Endodermal cell (in vitro differentiated cells): ENCODE measurements at regions not wholly inside any gene's neighbourhood (a gene's known extent, or its start where the extent isn't known, plus 50 kb on each side); places are given as distances from the start of the nearest gene placed in this dataset.

Source experiments
- DNase-seq: peaks from one replicate; pipeline ENCODE4 v3.0.0-alpha.2; 2017
- H3K27ac ChIP-seq: 2 replicates; pipeline ENCODE4 v1.5.1; 2013; ENCODE audit warnings: mild to moderate bottlenecking, low read depth, low read length, moderate library complexity
- H3K27me3 ChIP-seq: 2 replicates; pipeline ENCODE4 v1.6.1; 2013; ENCODE audit warnings: mild to moderate bottlenecking, low read length, moderate library complexity; ENCODE audit not compliant: insufficient read depth, control insufficient read depth, poor library complexity, severe bottlenecking
- H3K36me3 ChIP-seq: 2 replicates; pipeline ENCODE4 v1.7.0; 2013; ENCODE audit warnings: mild to moderate bottlenecking, low read length, moderate library complexity; ENCODE audit not compliant: control insufficient read depth, insufficient read depth
- H3K4me1 ChIP-seq: one replicate; pipeline ENCODE4 v1.7.0; 2013; ENCODE audit warnings: low read length; ENCODE audit not compliant: control insufficient read depth, insufficient read depth
- H3K4me3 ChIP-seq: 2 replicates; pipeline ENCODE4 v1.5.1; 2013; ENCODE audit warnings: mild to moderate bottlenecking, low read length, moderate library complexity
- H3K9ac ChIP-seq: 2 replicates; pipeline ENCODE4 v1.6.1; 2013; ENCODE audit warnings: mild to moderate bottlenecking, low read length, moderate library complexity; ENCODE audit not compliant: poor library complexity, severe bottlenecking; ENCODE audit errors: extremely low read depth
- H3K9me3 ChIP-seq: 2 replicates; pipeline ENCODE4 v1.6.1; 2013; ENCODE audit warnings: mild to moderate bottlenecking, low read length, moderate library complexity; ENCODE audit not compliant: control insufficient read depth
- H3K27ac Mint-ChIP-seq: 2 replicates; pipeline ENCODE4 v1.8.0; 2020; ENCODE audit warnings: mixed read lengths
- H3K27me3 Mint-ChIP-seq: 2 replicates; pipeline ENCODE4 v1.8.0; 2021; ENCODE audit warnings: mild to moderate bottlenecking, mixed read lengths; ENCODE audit not compliant: insufficient read depth
- H3K36me3 Mint-ChIP-seq: 2 replicates; pipeline ENCODE4 v1.8.0; 2020; ENCODE audit warnings: low read depth, mixed read lengths
- H3K4me1 Mint-ChIP-seq: 2 replicates; pipeline ENCODE4 v1.8.0; 2020; ENCODE audit warnings: mixed read lengths
- H3K4me3 Mint-ChIP-seq: 2 replicates; pipeline ENCODE4 v1.8.0; 2020; ENCODE audit warnings: mild to moderate bottlenecking, moderate library complexity, mixed read lengths
- H3K9me3 Mint-ChIP-seq: 2 replicates; pipeline ENCODE4 v1.8.0; 2020; ENCODE audit warnings: mild to moderate bottlenecking, mixed read lengths
- CTCF ChIP-seq: fragments of 200-600 bp; sonication (generic); conservative IDR thresholded peaks from 2 replicates; pipeline ENCODE4 v1.5.0; 2021; ENCODE audit warnings: antibody characterized with exemption, mild to moderate bottlenecking
- WGBS, 2 experiments: methylation state at CpG; one replicate each; pipeline versions ENCODE4 v1.1.5 to v1.1.7; 2013; ENCODE audit warnings: missing lambda C conversion rate in 2 of 2, mixed read lengths in 1 of 2; ENCODE audit not compliant: insufficient coverage in 1 of 2, insufficient read length in 1 of 2; 5-methylcytosine and 5-hydroxymethylcytosine counted together

- Histone ChIP-seq H3K4me1 (no peaks in the 10 kb centered on the region), H3K27ac (no peak overlapping the region), H3K36me3 (no peaks in the 10 kb centered on the region), H3K9me3 (peaks cover 37% of the 10 kb centered on the region), H3K4me3 (no peak overlapping the region), H3K9ac (no peak overlapping the region), H3K27me3 (no peaks in the 10 kb centered on the region)
- Mint-ChIP-seq H3K27me3 (no peaks in the 10 kb centered on the region), H3K4me1 (no peaks in the 10 kb centered on the region), H3K27ac (no peak overlapping the region), H3K4me3 (no peak overlapping the region), H3K36me3 (peaks cover 6% of the 10 kb centered on the region), H3K9me3 (peaks cover 25% of the 10 kb centered on the region)
- 93% methylated on average over 3 of the region's 3 CpGs; no CpG with 5 or more reads in 1 of the 2 experiments for WGBS, 2 experiments
- no peak for DNase-seq
- no peak for TF ChIP-seq CTCF
These were observed 603.7 kb downstream of the TENT5A start for GRCh38 chr6:81148751-81149150.

GRCh38 chr6:81145506-81145905, 607.0 kb downstream of the TENT5A start:
- no peak overlapping the region for H3K9ac ChIP-seq
- H3K4me1 ChIP-seq, result no peaks in the 10 kb centered on the region
- no peak for TF ChIP-seq CTCF
- peaks cover 5% of the 10 kb centered on the region for H3K9me3 ChIP-seq
- Mint-ChIP-seq H3K9me3 (peaks cover 8% of the 10 kb centered on the region), H3K4me3 (no peak overlapping the region), H3K4me1 (no peaks in the 10 kb centered on the region), H3K27me3 (peaks cover 2% of the 10 kb centered on the region), H3K36me3 (no peaks in the 10 kb centered on the region), H3K27ac (no peak overlapping the region)
- no peaks in the 10 kb centered on the region for H3K36me3 ChIP-seq
- 75 to 80% methylated on average over 1 of the region's 2 CpGs for WGBS, 2 experiments
- no peaks in the 10 kb centered on the region for H3K27me3 ChIP-seq
- no peak overlapping the region for H3K4me3 ChIP-seq
- no peak for DNase-seq
- H3K27ac ChIP-seq, result no peak overlapping the region

- Mint-ChIP-seq H3K4me3 (no peak overlapping the region), H3K4me1 (no peaks in the 10 kb centered on the region)
- no peak for TF ChIP-seq CTCF
These were observed 608.1 kb downstream of the TENT5A start for GRCh38 chr6:81144346-81144745.

More at GRCh38 chr6:81144346-81144745, 608.1 kb downstream of the TENT5A start:
- H3K27ac Mint-ChIP-seq, result no peak overlapping the region
- Histone ChIP-seq H3K27me3 (no peaks in the 10 kb centered on the region), H3K4me3 (no peak overlapping the region), H3K9me3 (no peaks in the 10 kb centered on the region), H3K36me3 (no peaks in the 10 kb centered on the region), H3K27ac (no peak overlapping the region), H3K4me1 (no peaks in the 10 kb centered on the region), H3K9ac (no peak overlapping the region)
- H3K36me3 Mint-ChIP-seq, result no peaks in the 10 kb centered on the region
- H3K27me3 Mint-ChIP-seq, result peaks cover 2% of the 10 kb centered on the region
- H3K9me3 Mint-ChIP-seq, result peaks cover 8% of the 10 kb centered on the region
- no peak for DNase-seq
